Chondrocyte (in vitro differentiated cells): ENCODE measurements at regions not wholly inside any gene's neighbourhood (a gene's known extent, or its start where the extent isn't known, plus 50 kb on each side); places are given as distances from the start of the nearest gene placed in this dataset.

Source experiments
- DNase-seq: peaks from one replicate; pipeline ENCODE4 v3.0.0; 2021; ENCODE audit warnings: mixed read lengths, low spot score
- H3K27ac Mint-ChIP-seq: one replicate; pipeline ENCODE4 v1.8.0; 2021; ENCODE audit warnings: mild to moderate bottlenecking, moderate library complexity, mixed read lengths; ENCODE audit not compliant: unreplicated experiment
- H3K27me3 Mint-ChIP-seq: 2 replicates; pipeline ENCODE4 v1.8.0; 2021; ENCODE audit warnings: low read depth, mixed read lengths
- H3K36me3 Mint-ChIP-seq: 2 replicates; pipeline ENCODE4 v1.8.0; 2021; ENCODE audit warnings: low read depth, mixed read lengths
- H3K4me1 Mint-ChIP-seq: 2 replicates; pipeline ENCODE4 v1.8.0; 2021; ENCODE audit warnings: low read depth, mild to moderate bottlenecking, mixed read lengths
- H3K4me3 Mint-ChIP-seq: one replicate; pipeline ENCODE4 v1.8.0; 2021; ENCODE audit warnings: mild to moderate bottlenecking, moderate library complexity, mixed read lengths; ENCODE audit not compliant: unreplicated experiment
- H3K9me3 Mint-ChIP-seq: 2 replicates; pipeline ENCODE4 v1.8.0; 2021; ENCODE audit warnings: low read depth, mixed read lengths
- CTCF ChIP-seq: fragments of 200-600 bp; sonication (generic); IDR thresholded peaks from 2 replicates; pipeline ENCODE4 v1.5.0; 2021; ENCODE audit warnings: antibody characterized with exemption, mild to moderate bottlenecking, moderate library complexity

- H3K27ac Mint-ChIP-seq = no peak overlapping the region
- no peaks in the 10 kb centered on the region for H3K36me3 Mint-ChIP-seq
- no peaks in the 10 kb centered on the region for H3K27me3 Mint-ChIP-seq
- DNase-seq = no peak
- no peak overlapping the region for H3K4me3 Mint-ChIP-seq
- H3K4me1 Mint-ChIP-seq = no peaks in the 10 kb centered on the region
- H3K9me3 Mint-ChIP-seq = no peaks in the 10 kb centered on the region
- TF ChIP-seq CTCF = no peak
Observed at GRCh38 chr13:81138353-81138980, 797.5 kb upstream of the SPRY2 start.

- no peak for DNase-seq
- Mint-ChIP-seq H3K27me3 (no peaks in the 10 kb centered on the region), H3K4me3 (no peak overlapping the region), H3K36me3 (no peaks in the 10 kb centered on the region), H3K9me3 (peaks cover 6% of the 10 kb centered on the region), H3K4me1 (no peaks in the 10 kb centered on the region), H3K27ac (no peak overlapping the region)
- no peak for TF ChIP-seq CTCF
Observed at GRCh38 chr13:81133066-81133465, 792.1 kb upstream of the SPRY2 start.

GRCh38 chr13:81117416-81117815, 776.5 kb upstream of the SPRY2 start:
- Mint-ChIP-seq H3K36me3 (no peaks in the 10 kb centered on the region), H3K9me3 (no peaks in the 10 kb centered on the region), H3K4me3 (no peak overlapping the region), H3K27ac (no peak overlapping the region), H3K27me3 (peaks cover 3% of the 10 kb centered on the region), H3K4me1 (no peaks in the 10 kb centered on the region)
- no peak for DNase-seq
- no peak for TF ChIP-seq CTCF

GRCh38 chr13:81116461-81117282, 775.7 kb upstream of the SPRY2 start:
- Mint-ChIP-seq H3K4me1 (no peaks in the 10 kb centered on the region), H3K36me3 (no peaks in the 10 kb centered on the region), H3K27ac (no peak overlapping the region), H3K27me3 (peaks cover 3% of the 10 kb centered on the region), H3K9me3 (no peaks in the 10 kb centered on the region), H3K4me3 (no peak overlapping the region)
- TF ChIP-seq CTCF = no peak
- DNase-seq = no peak

- no peaks in the 10 kb centered on the region for H3K36me3 Mint-ChIP-seq
- no peak for TF ChIP-seq CTCF
- H3K27ac Mint-ChIP-seq = no peak overlapping the region
- H3K27me3 Mint-ChIP-seq = peaks cover 3% of the 10 kb centered on the region
- no peak for DNase-seq
- H3K9me3 Mint-ChIP-seq = no peaks in the 10 kb centered on the region
- H3K4me3 Mint-ChIP-seq = no peak overlapping the region
- H3K4me1 Mint-ChIP-seq = no peaks in the 10 kb centered on the region
Observed at GRCh38 chr13:81109026-81109425, 768.1 kb upstream of the SPRY2 start.
